Hematopoietic multipotent progenitor cell treated with erythropoietin and hydrocortisone succinate and interleukin-3 and kit ligand, for 6 days (in vitro differentiated cells): ENCODE measurements at regions not wholly inside any gene's neighbourhood (a gene's known extent, or its start where the extent isn't known, plus 50 kb on each side); places are given as distances from the start of the nearest gene placed in this dataset.
A peak's percentile ranks its signal among the peaks of the same experiment; 100 is the strongest.

ENCODE experiments used
- DNase-seq: peaks from one replicate; pipeline ENCODE4 v3.0.0-alpha.2; 2015

DNA sequence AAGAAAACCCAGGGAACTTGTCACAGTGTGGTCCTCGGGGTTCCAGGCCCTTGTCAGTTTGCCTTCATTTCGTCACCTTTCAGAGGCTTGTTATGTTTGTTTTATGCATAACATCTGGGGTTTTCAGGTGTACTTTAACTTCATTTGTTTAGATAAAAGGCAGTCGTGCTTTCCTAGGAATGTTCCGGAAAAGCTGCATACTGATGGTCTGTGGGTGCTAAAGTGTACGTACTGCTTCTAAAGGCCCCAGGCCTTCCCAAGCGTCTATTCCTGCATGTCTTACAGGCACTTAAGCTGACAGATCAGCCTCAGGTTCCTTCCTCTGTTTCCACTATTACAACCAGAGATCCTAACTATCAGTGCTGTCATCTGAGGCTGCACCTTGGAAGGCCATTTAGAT, 95.6 kb upstream of the ANKH start:
- no peak for DNase-seq

DNA sequence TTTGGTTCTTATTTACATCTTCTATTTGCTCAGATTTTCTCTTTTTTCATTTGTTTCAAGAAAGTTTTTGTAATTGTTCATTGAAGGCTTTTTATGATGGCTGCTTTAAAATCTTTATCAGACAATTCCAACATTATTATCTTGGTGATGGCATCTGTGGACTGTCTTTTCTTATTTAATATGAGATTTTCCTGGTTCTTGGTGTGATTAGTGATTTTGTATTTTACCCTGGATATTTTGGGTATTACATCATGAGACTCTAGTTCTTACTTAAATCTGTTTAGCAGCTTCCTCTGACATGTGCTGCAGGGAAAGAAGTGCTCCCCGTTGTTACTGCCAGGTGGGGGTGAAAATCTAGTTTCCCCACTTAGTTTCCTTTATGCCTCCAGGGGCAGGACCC, 94.2 kb upstream of the ANKH start:
- DNase-seq, result no peak

DNA sequence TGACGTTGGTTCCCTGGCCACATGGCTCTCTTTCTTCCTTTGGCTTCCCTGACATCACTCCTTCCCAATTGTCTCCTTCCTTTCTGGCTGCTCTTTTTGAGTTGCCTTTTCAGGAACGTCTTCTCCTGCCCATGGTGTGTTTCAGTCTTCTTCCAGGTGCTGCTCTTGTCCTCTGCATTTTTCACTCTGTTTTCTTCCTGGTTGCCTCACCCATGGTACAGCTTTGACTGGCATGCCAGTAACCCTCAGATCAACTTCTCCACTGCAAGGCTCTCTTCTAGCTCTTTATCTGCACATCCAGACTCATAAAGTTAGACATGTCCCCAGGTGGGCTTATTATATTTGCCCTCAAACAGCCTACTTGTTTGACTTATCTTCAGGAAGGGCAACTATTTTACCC, 91.0 kb upstream of the ANKH start:
- DNase-seq, result no peak

DNA sequence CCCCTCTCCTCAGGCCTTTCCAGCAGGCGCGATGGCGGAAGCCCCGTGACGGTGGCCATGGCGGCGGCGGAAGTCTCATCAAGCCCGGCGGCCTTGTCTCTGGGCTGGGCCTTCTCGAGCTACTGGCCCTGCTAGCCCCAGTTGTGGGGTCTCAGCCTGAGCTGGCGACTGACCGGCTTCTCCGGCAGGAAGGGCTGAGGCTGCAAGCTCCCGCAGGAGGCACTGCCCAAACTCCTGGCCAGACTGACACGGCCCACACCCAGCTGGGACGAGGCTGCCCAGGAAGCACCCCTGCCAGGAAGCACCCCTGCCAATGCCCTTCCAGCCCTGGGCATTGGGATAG, 88.5 kb upstream of the ANKH start:
- DNase-seq, result no peak

DNA sequence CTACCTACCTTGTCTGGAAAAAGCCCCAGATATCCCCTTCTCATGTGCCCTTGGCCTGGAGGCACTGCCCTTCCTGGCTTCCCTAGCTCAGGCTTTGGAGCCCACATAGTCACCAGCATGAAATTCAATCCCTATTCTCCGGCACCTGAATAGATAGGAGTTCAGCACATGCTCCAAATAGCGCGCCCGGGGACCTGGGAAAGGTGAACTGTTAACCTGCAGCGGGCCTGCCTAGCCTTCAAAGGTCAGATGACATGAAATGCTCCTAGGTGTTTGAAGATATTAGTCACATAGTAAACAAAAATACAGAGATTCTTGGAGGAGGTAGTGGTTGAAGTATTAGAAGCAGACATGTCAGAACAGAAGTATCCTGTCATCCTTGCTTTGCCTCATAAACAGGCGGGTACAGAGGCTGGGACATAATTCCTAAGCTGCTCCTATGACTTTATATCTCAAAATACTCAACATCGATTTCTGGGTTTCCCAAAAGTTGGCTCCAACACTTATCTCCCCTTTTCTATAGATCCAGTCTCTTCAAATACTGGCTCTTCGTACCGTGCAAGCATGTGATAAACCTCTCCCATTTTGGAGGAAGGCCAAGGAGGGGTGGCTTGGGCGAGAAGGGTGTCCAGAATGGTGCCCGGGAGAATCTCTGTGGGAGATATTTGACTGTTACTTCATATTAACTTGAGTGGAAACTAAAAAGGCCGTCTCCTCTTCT, 88.0 kb upstream of the ANKH start:
- peak; percentile 5 for DNase-seq

DNA sequence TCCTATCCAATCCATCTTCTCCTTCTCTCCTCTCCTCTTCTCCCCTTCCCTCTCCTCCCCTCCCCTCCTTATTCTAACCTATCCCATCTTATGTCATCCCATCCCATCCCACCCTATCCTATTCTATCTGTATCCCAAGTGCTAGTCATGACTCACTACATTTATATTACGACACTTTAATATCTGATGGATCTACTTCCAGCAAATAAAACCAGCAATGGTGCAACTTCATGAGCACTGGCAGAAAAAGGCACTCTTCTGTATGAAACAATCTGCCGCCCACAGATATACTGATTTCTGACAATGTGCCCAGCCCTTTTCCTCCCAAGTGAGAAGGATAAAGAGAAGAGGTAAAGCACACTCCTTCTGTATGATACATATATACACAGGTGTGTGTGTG, 86.6 kb upstream of the ANKH start:
- DNase-seq, result no peak

DNA sequence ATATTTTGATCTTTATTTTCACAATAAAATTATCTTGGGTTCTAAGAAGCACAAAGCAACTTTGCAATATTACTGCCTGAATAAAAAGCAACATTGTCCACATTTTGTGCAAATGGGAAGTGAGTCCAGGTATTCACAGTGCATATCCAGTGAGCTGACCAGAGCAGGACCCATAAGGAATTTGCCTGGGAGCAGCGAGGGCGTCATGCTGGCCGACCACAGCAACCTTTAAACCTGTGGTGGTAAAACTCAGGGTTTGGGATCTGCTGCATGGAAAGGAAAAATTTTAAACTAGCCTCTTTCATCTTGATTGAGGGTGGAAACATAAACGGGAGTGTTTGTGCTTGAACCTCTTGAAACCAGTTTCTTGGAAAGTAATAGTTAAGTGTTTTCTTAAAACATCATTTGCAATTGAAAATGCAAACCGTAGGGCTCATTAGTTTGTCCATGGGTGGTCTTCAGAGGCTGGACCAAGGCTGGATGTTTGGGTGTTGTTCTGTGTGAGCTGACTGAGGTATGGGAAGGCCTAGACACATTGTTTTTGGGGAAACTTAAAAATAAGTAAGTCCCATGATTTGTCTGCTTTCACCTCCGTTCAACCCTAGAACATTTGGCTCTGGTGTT, 85.0 kb upstream of the ANKH start:
- DNase-seq, result no peak

DNA sequence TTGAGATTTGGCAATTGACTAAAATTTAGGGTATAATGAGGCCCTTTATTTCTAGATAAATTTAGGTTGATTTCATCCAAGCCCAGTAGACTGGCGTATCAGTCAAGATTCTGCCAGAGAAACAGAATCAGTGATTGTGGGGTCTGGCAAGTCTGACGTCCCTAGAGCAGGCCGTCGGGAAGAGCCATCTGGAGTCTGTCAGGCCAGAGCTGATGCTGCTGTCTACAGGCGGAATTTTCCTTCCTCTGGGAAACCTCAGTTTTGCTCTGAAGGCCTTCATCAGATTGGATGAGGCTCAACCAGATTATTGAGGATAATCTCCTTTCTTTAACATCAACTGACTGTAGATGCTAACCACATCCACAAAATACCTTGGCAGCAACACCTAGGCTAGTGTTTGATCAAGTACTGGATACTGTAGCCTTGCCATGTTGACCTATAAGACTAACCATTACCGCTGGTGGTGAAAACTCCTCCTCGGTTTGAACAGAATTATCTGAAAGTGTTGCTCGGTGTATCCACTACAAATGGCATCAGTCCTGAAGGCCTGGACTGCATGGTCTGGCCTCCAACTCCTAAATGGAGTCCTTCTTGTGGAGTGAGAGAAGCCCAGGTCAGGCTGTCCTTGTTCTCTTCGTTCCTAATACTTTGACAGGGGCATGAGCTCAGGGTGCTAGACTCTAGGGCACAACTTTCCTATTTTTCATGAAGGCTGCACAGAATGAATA, 83.2 kb upstream of the ANKH start:
- DNase-seq, result no peak

DNA sequence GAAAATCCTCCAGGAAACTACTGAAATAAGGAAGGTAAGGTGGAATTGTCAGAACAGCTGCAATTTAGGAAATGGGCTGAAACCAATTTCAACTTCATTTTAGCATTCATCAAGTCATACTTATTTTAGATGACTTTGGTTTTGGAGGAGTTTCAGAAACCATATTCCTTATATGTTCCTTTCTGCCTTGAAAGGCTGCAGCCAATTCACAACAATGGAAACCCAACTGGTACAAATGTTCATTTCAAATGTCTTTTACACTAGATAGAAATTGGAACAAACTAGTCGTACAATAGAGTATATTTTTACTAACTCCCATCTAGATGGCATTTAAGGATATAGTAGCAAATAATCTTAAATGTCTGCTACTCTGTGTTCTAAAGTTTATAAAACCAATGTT, 82.6 kb upstream of the ANKH start:
- no peak for DNase-seq

DNA sequence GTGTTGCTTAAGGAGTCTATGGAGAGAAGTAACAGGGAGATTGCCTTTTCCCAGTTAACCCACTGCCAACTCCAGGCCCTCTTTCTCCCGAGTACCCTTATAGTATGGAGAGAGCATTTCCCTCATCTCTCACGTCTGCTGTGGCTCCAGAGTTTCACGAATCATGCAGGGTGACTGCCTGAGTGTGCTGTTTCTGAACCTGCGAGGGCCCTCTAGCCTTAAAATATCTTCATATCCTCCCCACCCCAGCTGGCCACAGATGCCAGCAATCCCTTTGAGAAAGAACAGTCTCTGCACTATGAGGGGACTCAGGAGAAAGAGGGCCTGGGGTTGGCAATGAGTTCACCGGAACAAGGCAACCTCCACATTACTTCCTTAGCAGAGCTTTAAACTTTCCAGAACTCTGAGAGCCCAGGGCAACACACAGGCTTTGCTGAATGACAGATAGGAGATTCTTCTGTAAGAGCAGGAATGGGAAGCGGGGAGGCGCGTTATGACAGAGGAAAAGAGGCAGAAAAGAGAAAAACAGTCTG, 81.6 kb upstream of the ANKH start:
- DNase-seq, result no peak

DNA sequence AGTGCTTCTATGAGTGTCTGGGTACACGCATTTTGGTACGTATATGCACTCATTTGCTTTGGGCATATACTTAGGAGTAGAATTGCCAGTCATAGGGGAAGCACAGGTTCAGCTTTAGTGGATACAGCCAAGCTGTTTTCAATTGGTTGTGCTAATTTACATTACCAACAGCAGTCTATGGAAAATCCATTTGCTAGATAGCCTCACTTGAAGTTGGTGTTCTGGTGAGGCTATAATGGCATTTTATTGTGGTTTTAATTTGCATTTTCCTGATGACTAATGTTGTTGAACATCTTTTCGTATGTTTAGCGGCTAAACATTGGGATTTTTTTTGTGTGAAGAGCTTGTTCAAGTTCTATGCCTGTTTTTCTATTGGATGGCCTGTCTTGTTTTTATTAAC, 76.8 kb upstream of the ANKH start:
- no peak for DNase-seq

DNA sequence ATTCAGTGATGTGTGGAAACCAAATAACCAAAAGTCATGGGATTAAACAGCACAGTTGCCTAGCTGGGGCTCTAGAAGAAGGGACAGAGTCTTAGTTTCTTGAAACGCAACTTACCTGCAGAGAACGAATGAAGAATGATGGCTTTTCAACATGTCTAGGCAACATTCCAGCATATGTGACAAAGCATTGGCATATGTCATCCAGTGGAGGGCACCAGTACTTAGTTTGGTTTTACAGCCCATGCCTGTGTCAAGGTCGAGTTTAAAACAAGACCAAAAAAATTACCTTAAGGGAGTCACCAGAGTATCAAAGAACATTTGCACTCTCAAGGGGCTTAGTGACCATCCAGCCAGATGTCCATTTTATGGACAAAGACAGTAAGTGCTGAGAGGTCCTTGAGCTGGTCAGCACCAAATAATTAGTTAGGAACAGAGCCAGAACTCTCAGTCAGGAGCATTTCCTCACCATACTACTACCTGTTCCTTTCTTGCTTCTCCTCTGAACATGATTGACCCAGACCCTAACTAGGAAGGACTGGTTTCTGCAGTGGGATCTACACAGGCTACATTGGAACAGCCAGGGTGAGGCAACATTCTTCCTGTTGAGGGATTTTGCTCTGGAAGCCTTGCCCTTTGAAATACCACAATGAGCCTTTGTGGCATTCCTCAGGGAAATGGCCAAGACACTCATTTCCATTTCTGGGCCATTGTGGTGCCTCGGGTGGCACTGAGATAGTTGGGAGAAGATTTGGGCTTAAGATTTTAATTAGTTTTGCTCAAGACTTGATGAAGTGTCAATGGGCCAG, 75.4 kb upstream of the ANKH start:
- DNase-seq, result peak; percentile 71

DNA sequence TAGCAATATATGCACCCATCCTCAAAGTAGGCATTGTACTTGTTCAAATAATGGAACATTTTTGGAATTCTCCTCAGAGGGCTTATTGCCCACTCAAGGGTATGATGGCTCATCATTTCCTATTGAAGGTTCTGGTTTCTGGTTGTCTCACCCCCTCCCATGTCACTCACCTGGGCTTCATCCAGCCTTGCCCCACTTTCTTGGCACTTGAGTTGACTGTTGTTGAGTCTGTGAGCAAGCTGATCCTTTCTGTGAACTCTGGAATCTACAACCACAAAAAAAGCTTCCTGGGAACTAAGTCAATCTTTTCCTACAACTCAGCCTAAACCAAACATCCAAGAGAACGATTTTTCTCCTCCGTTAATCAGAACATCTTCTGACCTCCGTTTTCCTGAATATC, 73.9 kb upstream of the ANKH start:
- no peak for DNase-seq

DNA sequence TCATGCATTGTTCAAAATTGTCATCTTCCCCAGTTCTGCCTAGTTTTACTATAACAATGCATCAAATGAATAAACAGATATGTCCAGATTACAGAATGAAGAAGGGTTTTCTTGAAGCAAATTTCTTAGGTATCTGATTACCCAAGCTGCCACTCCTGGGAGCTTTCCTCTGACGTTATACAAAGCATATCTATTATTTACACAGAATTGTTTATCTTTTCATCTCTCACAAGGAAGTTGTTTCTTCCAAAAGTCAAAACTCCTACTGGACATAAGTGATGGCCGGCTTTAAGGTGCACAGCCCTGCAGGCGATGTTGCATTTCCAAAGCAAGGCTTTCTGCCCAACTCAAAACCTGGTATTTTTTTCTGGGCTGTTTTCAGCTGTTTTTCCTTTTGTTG, 73.4 kb upstream of the ANKH start:
- no peak for DNase-seq

DNA sequence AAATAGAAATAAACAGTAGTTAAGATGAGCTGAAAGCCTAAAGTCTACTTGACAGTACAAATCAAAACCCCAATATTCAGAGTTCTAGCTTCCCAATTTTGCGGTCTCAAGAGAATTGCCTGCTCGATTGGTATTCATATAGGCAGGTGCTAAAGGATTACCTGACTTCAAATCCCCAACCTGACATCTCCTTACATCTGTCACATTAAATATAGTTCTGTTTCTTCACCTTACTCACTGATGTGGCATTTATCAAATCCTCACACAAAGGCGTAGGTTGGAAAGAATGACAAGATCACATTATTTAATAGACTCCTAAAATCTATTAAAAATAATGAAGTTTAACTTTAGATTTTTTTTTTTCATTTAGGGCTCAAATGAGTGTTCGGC, 72.8 kb upstream of the ANKH start:
- no peak for DNase-seq

DNA sequence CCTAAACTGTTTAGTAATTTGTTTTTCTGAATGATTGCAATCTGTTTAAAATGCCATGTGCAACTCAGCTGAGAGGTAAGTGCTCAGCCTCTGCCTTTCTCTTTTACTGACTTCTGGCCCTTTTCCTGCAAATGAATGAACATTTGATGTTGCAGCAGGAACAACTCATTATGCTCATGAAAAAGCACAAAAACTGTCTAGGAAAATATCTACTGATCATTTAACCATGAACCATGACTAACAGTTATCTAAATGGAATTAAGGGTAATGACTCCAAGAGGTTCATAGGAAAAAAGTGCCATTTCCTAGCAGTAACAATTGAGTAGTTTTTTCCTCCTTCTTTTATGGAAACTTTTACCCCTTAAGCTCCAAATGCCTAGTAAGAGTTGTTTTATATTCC, 70.6 kb upstream of the ANKH start:
- no peak for DNase-seq

DNA sequence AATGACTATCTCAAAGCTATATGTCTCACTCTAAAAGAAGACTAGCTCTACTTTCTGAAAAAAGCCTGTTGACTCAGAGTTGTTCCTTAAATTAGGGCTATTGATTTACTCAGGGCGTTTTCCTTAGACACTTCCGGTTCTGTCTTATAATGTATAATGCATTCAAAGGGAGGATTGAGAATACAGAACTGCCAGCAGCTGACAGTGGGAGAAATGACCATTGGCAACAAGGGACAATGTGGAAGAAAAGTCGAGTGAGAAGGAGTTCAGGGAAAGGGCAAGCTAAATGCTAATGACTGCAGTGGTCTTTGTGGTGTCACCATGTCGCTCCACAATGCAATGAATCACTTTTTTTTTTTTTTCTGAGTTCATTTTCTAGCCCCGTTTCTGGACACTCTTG, 65.7 kb upstream of the ANKH start:
- no peak for DNase-seq

DNA sequence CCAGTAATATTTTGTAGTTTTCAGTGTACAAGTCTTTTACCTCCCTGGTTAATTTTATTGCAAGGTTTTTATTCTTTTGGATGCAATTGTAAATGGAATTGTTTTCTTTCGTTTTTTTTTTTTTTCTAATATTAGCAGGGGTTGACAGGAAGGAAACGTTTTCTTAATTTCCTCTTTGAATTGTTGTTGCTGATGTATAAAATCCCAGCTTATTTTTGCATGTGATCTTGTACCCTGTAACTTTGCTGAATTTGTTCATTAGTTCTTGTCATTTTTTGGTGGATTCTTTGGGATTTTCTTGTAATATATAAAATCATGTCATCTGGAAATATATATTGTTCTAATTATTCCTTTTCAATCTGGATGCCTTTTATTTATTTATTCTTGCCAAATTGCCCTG, 65.0 kb upstream of the ANKH start:
- no peak for DNase-seq

DNA sequence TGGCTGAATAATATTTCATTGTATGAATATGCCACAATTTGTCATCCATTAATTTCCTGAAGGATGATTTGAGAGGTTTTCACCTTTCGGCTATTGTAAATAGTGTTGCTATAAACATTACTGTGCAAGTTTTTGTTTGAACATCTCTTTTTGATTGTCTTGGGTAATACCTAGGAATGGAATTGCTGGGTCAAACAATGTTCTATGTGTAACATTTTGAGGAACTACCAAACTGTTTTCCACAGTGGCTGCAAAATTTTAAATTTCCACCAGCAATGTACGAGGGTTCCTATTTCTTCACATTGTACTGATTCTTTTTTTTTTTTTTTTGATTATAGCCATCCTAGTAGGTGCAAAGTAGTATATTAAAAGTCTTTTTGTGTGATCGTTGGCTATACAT, 63.8 kb upstream of the ANKH start:
- no peak for DNase-seq

DNA sequence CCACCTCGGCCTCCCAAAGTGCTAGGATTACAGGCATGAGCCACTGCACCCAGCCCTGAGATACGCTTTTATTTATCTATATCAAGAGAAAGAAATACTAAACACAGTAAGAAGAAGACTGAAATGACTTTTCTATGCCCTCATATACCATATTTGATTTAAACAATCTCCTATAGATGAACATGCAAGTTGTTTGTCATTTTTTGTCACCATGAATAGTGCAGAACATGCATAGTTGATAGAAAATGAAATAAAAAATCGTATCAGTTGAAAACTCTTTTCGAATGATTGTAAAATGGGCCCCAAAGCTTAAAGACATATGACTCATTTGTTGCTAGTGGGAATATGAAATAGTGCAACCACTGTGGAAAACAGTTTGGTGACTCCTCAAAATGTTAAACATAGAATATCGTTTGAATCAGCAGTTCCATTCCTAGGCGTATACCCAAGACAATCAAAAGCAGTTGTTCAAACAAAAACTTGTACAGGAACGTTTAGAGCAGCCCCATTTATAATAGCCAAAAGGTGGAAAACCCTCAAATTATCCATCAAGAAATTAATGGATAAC, 61.4 kb upstream of the ANKH start:
- DNase-seq, result no peak

DNA sequence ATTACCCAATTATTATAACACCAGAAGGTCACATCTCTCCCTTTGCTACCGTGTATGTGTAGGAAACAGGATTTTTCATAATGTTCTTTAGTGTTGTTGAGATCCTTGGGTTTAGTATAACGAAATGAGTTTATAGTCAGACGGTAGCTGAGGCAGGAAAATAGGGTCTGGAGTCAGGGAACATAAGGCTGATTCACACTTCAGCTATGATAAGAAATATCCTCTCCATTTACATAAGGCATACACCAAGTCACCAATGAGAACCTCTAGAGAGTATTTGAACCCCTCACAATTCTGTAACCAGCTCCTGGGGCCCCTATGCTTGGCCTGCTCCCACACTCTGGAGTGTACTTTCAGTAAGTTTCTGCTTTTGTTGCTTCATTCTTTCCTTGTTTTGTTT, 58.9 kb upstream of the ANKH start:
- no peak for DNase-seq

DNA sequence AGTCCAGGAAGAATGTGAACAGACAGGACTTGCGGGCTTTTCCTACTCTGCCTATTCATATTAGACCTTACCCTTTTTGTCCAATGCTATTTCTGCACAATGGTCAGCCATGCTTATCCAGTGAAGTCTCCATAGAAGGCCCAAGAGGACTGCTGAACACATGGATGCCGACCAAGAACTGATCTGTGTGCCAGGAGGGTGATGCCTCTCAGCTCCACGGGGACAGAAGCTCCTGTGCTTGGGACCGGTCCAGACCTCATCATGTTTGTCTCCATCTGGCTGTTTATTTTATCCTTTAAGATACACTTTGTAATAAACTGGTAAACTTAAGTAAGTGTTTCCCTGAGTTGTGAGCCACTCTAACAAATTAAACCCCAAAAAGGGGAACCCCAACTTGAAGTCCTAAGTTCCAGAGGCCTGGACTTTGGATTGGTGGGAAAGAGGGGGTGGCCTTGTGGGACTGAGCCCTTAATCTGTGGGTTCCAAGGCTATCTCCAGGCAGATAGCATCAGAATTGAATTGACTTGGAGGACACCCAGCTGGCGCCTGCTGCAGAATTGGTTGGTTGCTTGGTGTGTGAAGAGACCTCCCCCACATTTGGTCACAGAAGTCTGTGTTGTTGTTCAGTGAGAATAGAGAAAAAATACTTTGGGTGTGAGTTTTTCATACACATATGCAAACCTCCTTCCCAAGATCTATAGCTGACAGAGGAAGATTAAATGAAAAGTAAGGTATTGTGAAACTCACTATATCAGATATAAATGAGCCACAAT, 57.9 kb upstream of the ANKH start:
- DNase-seq, result no peak
